NCI-H1436 treated with DMSO at 0.1 percent for 48 hours (cell line): ENCODE measurements at regions not wholly inside any gene's neighbourhood (a gene's known extent, or its start where the extent isn't known, plus 50 kb on each side); places are given as distances from the start of the nearest gene placed in this dataset.
"Not testable (repeated sequence)": the region's sequence is repeated elsewhere in the genome, so short reads cannot be mapped to it uniquely, and the experiment has no call there.

Experiments
- DNase-seq: peaks from one replicate; lab custom pipeline; 2025; lab: John Stamatoyannopoulos, UW

DNA sequence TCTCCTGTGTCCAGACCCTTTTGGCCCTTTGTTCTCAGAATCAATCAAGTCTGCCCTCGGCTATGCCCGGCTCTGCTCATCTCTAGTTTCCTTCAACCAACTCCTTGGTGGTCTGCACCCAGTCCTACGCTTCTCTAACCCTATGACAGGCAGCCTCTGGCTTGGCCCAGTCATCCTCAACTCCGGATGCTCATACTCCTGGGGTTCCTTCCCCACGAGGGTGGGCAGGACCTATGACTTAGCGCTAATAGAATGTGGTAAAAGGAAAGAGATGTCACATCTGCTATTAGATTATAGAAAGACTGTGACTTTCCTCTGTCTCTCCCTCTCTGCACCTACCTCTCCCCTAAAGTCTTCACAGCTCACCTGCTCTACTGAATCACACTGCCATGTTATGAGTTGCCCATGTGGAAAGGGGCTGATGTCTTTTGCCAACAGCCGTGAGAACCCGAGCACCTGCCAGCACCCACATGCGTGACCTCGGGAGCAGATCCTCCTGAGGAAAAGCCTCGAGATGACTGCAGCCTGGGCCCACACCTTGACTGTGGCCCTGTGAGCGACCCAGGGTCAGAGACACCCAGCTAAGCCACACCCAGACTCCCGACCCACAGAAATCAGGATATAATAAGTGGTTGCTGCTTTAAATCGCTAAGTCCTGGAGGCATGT is 334.9 kb downstream of the GADD45G start:
- no peak for DNase-seq

DNA sequence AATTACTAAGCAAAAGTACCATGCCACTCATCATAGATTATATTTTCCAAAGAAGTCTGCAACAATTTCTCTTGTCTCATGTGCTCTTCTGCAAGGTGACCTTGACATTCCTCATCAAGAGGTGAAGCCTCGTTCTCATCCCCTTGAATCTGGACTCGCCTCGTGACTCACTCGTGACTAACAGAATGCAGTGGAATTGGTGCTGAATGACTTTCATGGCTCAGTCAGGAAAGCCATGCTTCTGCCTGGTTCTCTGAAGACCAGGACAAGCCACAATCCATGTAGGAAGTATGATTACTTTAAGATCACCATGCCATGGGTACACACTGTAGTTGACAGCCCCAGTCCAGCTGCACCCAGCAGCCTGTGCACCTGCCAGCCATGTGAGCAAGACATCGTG is 335.8 kb downstream of the GADD45G start:
- no peak for DNase-seq

DNA sequence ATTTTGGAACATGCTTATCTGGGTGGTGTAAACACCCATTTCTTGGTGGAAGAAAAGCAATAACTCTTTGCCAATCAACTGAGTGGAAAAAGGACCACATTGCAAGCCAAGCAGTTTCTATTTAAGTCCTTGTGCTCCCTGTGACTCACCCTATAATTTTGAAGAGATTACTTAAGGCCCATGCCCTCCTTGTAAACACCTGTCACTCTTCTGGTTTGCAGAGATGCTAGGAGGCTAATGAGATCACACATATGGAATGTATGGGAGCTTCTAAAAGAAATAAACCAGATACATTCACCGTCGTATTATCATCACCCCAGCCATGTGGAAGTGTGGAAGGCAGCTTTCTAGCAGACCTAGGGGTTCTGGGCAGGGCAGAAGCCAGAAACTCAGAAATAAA is 337.1 kb downstream of the GADD45G start:
- peak; percentile 47 for DNase-seq

DNA sequence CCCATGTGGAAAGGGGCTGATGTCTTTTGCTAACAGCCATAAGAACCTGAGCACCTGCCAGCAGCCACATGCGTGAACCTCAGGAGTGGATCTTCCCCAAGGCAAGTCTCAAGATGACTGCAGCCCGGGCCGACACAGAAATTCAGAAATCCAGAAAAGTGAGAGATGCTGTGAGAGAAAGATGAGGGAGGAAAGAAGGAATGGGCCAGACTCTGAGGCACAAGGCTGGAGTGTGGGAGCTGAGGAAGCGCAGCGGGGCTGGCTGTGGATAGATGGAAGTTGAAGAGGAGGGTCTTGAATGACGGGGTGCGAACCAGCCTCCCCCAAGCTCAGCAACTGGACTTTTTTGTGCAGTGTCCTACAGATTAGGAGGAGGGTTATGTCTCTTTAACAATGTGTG is 337.8 kb downstream of the GADD45G start:
- no peak for DNase-seq

DNA sequence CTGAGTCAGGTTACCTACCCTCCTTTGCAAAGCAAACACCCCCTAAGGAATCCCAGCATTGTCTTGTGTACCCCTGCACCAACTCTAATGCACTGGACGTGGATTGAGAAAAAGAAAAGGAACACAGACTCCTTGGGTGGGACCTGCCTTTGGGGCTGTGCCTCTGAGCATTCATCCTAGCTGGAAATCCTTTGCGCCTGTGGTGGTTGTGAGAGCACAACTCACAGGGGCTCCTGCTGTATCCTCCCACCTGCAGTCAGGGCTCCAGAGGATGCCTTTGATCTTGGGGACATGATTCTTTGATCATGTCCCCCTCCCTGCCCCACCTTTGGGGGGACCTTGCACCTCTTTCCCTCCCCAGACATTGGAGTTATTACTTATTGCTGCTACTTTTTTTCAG is 338.5 kb downstream of the GADD45G start:
- DNase-seq, result no peak

DNA sequence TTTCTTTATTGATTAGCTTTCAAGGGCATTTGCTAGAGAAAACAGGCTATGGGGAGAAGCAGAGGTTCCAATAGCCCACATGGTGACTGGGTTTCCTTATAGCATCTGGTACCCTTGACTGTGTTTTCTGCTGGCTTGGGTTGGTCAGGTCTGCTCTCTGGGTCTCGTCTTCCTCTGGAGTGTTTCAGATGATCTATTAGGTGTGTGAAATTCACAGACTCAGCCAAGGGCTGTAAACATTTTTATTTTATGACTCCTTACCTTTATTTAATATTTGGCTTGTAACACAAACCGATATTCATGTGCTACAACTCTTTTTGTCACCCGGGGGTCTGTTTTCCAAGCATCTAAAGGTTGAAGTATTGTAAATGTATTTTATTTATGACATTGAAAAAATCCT is 338.9 kb downstream of the GADD45G start:
- DNase-seq, result no peak

DNA sequence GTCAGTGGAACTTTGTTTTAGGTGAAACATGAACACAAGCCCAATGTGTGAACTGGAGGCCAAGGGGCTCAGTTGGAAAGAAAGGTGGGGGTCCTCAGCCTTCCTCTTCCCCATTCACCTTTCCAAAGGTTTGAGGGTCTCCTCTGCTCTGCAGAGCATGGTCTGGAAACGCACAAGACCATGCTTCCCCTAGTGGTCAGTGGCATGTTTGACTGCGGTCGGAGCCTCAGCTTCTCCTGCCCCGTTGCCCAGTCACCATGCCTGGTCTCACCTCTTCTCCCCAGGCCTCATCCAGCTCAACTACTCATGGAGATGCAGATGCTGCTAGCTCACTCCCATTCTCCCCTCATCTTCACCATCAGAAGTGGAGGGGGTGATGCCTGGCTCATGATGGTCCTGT is 340.3 kb downstream of the GADD45G start:
- no peak for DNase-seq

DNA sequence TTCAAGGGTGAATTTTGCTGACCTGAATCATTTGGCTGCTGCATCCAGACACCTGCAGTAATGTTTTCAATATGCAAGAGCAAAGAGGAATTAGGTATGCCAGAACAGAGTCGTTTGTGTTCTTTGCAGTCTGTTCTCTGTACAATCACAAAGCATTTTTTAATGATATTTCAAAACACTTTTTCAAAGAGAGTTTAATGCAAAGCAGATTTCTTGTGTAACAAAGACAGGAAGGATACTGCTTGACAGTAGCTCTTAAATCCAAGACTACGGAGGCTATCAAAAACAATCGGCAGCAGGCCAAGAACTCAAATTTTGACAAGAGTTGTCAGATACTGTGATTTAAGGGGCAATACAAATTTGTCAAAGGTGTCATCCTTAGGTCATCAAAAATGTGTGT is 341.9 kb downstream of the GADD45G start:
- DNase-seq, result no peak

DNA sequence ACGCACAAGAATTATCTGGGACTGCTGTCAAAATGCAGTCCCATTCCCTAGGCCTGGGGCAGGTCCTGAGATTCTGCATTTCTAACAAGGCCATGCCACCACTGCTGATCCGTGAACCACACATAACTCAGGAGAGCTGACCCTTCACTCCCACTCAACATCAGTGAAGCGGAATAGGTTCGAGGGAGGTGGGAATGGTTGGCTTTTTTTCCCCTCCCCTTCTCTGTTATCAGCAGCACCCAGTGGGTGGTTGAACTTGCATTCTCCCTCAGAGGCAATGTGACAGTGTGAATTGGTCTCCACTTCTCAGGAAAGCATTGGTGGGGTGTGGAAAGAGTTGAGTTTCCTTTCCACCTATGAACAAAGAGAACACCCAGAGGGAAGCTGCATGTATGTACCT is 344.3 kb downstream of the GADD45G start:
- no peak for DNase-seq

DNA sequence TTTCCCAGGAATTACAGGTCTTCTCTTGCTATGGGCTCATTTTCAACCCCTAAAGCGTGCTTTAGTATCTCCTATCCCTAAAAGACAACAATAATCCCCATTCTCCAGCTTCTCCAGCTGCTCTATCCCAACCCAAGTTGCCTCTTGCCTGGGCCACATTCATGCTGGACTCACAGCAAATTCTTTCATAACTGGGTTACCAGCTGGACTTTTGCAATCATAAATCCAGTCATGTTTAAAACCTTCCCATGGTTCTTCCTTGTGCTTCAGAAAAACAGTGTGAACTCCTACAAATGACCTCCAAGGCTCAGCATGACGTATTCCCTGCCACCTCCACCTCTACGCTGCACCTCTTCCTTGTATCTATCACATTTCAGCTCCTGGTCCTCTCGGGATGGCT is 346.9 kb downstream of the GADD45G start:
- no peak for DNase-seq

DNA sequence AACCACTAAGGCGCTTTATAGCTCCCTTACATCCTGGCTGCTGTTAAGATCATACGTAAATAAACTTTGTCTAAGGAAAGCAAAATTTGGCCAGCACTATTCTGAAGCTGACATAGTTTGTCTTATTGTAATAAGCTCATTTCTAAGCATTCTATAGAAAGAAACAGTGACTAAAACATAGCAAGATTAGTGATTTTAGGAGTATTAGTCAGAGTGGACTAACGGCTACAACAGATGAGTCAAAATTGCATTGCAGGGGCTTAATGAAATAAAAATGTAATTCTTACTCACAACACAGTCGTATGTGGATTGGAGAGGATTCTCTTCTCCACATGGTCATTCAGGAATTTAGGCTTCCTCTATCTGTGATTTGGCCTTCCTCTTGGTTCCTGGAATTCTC is 347.6 kb downstream of the GADD45G start:
- DNase-seq, result no peak

DNA sequence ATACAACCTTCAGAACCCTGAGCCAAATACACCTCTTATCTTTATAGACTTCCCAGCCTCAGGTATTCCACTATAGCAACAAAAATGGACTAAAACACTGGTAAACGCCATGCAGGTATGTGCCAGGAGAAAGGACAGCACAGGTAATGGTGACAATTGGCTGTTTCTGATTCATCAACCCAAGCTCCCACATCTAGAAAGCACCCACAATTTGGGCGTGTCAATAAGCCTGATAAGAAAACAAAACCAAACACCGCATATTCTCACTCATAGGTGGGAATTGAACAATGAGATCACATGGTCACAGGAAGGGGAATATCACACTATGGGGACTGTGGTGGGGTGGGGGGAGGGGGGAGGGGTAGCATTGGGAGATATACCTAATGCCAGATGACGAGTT is 348.5 kb downstream of the GADD45G start:
- DNase-seq, result not testable (repeated sequence)

DNA sequence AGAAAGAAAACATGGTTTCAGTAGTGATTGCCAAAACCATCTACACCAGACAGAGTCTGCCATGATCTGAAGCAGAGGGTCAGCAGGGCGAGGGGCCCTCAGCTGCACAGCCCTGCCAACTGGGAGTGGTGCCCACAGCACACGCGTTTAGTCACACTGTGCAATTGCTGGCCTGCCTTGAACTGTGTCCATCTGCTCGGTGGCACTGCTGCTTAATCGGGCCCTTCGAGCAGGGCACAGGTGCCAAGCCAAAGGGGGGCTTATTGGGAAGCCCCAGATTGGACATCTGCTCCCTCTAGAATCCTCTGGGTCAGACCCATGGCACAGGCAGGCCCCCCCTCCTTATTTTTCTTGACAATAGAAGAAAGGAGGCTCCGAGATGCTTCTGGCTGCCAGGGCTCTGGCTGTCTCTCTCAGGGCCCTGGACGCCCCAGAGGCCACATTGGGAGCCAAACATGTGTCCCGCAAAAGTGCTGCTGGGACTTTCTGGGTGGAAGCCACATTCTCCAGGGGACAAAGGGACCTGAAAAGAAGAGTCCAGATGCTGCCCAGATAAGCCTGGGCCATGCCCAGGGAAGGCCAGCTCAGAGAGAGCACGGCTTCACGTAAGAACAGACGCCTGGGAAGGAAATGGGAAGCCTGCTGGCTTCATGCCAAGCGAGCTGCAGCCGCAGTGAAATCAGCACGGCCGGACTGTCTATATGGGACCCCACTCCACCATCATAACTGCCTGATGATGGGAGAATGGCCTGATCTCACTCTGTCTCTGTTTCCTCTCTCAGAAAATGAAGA is 349.2 kb downstream of the GADD45G start:
- DNase-seq, result no peak

DNA sequence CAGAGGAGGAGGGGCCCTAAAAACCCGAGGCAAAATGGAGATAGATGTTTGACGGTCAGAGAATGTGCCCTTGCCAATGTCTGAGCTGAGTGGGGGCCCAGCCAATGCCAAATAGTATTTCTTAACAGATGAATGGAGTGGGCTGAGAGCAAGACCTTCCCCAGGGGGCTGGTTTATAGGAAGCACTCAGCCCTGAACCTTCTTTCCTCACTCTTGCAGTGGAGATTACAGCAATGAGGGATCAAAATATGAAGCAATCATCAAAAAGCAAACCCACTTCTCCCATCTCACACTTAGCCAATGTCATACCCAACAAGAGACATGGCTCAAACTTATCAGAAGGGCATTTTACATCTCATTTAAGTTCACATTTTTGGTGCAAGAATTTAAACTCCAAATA is 350.3 kb downstream of the GADD45G start:
- DNase-seq, result no peak

DNA sequence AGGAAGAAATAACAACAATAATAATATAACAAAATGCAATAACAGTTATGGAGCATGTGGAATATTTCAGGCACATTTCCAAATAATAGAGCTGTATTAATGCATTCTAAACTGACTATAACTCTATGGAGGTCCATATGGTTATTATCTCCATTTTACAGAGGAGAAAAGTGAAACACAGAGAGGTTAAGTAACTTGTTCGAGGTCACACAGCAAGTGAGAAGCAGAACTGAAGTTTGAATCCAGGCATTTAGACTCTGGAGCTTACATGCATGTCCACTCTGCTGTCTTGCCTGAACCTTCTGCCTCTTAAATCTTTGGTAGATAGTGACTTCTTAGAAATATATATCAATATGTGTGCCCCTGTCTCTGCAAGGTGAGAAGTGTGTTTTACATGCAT is 350.8 kb downstream of the GADD45G start:
- no peak for DNase-seq

DNA sequence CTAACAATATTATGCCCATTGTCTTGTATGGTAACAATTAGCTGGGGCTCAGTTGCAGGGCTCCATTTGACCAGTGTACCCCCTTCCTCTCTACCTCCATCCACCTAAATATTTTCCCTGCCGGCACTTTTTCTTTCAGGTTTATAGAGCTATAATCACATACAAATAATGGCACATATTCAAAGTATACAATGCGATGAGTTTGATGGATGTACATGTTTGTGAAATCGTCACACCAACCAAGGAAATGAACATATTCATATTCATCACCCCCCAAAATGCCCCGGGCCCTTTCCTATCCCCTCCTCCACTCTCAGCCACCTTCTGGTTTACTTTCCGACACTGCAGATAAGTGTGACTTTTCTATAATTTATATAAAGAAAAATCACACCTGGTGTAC is 351.5 kb downstream of the GADD45G start:
- no peak for DNase-seq

DNA sequence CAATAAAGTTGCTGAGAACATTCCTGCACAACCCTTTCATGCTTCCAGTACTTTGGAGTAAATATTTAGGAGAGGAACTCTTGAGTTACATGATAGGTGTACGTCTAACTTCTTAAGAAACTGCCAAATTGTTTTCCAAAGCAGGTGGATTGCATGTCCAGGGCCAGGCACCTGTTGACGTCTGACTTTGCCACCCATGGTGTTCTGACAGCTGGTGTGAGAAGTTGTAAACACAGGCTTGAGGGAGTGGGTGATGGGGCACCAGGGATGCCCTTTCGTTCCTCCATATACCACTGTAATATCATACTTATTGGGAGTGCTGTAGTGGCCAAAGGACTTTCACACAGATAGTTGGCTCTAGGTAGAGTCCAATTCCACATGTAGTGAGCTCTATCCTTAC is 352.1 kb downstream of the GADD45G start:
- no peak for DNase-seq

DNA sequence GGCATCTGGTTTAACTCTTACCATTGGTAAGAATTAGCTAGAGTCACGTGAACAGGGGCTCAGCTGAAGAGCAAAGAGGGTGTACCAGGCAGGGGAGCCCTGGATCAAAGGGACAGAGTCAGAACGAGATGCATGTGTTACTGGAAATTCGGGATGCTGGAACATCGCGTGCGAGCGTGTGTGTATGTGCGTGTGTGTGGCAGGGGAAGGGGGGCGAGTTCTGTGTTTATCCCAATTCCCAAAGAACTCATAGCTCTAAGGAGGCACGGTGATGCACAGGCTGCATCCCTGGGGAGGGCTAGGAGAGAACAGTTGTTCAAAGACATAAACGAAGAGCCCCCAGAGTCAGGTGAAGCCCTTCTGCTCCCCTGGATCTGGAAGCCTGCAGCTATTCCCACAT is 353.3 kb downstream of the GADD45G start:
- DNase-seq, result no peak

DNA sequence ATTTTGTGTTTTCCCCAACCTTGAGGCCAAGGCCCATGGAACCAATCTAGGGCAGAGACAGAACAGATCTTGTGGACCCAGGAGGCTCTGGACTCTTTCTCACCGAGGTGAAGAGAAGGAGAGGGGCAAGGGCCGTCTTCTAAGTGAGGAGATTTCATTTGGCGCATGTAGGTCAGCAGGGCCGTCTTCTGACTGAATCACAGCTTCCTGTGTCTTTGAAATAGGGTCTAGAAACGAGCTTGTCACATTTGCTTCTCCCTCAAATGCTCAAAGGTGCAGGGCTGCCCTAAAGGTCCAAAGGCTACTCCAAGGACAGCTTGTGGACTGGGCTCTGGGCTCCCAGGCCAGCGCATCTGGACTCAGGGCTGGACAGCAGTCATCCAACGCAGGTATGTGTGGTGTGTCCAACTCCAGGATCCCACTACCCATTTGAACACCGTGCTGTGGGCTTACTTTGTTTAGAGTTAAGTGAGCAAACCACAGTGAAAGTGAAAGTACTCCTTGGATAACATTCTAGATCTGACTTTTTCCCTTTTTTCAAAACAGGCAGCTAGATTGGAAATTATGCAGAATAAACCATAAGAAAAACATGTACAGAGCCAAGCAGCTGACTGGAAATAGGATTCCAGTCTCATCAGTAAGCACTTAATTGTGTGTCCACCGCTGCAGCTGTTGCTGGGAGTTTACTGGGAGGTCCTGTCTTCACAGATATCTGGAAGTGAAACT is 357.0 kb downstream of the GADD45G start:
- DNase-seq, result no peak

DNA sequence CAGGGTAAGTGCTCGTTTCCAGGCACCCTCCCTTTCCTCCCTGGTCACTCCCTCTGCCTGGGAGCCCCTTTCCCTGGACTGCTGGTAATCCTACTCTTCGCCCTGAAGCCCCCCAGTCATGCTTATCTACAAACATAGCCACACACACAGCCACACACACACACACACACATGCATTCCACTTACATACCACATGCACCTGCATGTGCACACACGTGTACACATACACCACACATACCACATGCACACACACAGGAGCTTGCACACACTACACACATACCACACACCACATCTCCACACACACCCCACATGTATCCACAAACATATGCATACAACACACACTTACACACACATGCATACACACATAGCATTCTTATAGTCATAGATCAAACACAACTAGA is 358.5 kb downstream of the GADD45G start:
- DNase-seq, result no peak

DNA sequence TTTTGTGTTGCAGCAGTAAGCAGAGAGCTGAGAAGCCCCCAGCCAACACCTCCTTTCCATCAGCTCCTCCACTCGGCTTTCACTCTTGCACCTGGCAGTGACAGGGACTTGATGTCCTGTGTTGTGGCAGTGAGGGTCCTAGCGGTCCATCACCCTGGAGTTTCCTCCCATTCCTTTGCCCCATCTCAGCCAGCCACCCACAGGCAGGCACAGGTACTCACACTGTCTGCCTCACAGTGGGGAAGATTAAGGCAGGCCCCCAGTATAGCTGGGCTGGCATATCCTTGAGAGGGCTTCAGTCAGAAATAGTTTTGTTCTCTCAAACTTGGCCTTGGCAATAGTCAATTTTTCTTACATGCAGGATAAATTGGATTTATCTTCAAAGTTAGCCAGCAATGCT is 362.7 kb downstream of the GADD45G start:
- DNase-seq, result no peak

DNA sequence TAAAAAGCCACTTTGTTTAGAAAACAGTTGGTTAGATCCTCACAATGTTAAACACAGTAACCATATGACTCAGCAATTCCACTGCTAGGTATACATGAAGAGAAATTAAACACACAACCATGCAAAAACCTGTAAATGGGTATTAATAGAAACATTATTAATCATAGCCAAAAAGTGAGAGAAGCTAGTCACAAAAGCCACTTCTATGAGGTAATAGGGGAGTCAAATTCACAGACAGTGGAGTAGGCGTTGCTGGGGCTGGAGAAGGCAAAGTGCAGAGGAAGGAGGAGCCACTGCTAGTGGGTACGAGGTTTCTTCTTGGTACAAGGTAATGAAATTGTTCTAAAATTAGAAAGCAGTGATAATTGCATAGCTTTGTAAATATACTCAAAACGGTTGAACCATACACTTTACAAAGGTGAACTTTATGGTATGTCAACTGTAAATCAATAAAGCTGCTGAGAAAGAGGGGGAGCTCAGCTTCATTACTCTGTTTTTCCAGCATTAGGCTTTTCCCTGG is 364.4 kb downstream of the GADD45G start:
- DNase-seq, result no peak
